T-cell (primary cell): ENCODE measurements at regions not wholly inside any gene's neighbourhood (a gene's known extent, or its start where the extent isn't known, plus 50 kb on each side); places are given as distances from the start of the nearest gene placed in this dataset.

Experiments
- ATAC-seq, 4 experiments: fragments of 200-7000 bp in 3 of 4; fragments of 150-1000 bp in 1 of 4; cut with Tn5 transposase; replicated peaks in 1 of 4; 1 replicate in 3 of 4; 2 replicates in 1 of 4; pipeline ENCODE4 v1.10.0; 2021; ENCODE audit warnings: moderate library complexity in 3 of 4, mild to moderate bottlenecking in 2 of 4, moderate number of reproducible peaks in 1 of 4
- CTCF ChIA-PET, 2 donors: fragments of 300-600 bp; sonication (Branson Sonifier 250); formaldehyde crosslinking; loops; one replicate each; lab custom pipeline; 2022; ENCODE audit warnings: antibody characterized with exemption in 2 of 2; lab: Charles Lee
- POLR2A ChIA-PET, 2 donors: fragments of 300-600 bp; sonication (Branson Sonifier 250); formaldehyde crosslinking; loops; one replicate each; lab custom pipeline; 2022; ENCODE audit warnings: antibody characterized with exemption in 2 of 2; lab: Charles Lee
- DNase-seq, 35 experiments: peaks; one replicate each; pipeline versions ENCODE4 v3.0.0 to v3.0.0-alpha.2; 2013 to 2023
- H3K27ac ChIP-seq: one replicate; pipeline ENCODE4 v1.5.1; 2013; ENCODE audit warnings: low read length
- H3K27me3 ChIP-seq, 2 experiments: replicated peaks in 1 of 2; 1 replicate in 1 of 2; 2 replicates in 1 of 2; pipeline versions ENCODE4 v1.6.1 to v1.7.0; 2013; ENCODE audit warnings: low read length in 1 of 2, mixed read lengths in 1 of 2; ENCODE audit not compliant: control insufficient read depth in 2 of 2, insufficient read depth in 2 of 2; ENCODE audit errors: extremely low read depth in 1 of 2
- H3K36me3 ChIP-seq, 2 donors: 1 replicate in 1 of 2; 2 replicates in 1 of 2; pipeline versions ENCODE4 v1.6.1 to v1.7.0; 2013; ENCODE audit warnings: low read length in 1 of 2; ENCODE audit not compliant: control insufficient read depth in 2 of 2, insufficient read depth in 1 of 2; ENCODE audit errors: extremely low read depth in 1 of 2
- H3K4me1 ChIP-seq, 2 experiments: 1 replicate in 1 of 2; 2 replicates in 1 of 2; pipeline versions ENCODE4 v1.6.1 to v1.7.0; 2013; ENCODE audit warnings: low read length in 2 of 2, mixed read lengths in 1 of 2; ENCODE audit not compliant: insufficient read depth in 2 of 2, control insufficient read depth in 1 of 2; ENCODE audit errors: extremely low read depth in 1 of 2
- H3K4me3 ChIP-seq, 2 donors: 1 replicate in 1 of 2; 2 replicates in 1 of 2; pipeline versions ENCODE4 v1.5.1 to v1.7.0; 2013; ENCODE audit warnings: mild to moderate bottlenecking in 2 of 2, low read length in 1 of 2, moderate library complexity in 1 of 2; ENCODE audit not compliant: control insufficient read depth in 1 of 2; ENCODE audit errors: extremely low read depth in 1 of 2
- H3K9me3 ChIP-seq: 2 replicates; pipeline ENCODE4 v1.7.0; 2013
- H3K27ac Mint-ChIP-seq, 2 donors: one replicate each; pipeline ENCODE4 v1.8.0; 2020 to 2021; ENCODE audit warnings: mild to moderate bottlenecking in 2 of 2, mixed read lengths in 2 of 2
- H3K27me3 Mint-ChIP-seq, 2 donors: one replicate each; pipeline ENCODE4 v1.8.0; 2021 to 2022; ENCODE audit warnings: mixed read lengths in 2 of 2
- H3K36me3 Mint-ChIP-seq: one replicate; pipeline ENCODE4 v1.8.0; 2021; ENCODE audit warnings: mixed read lengths
- H3K4me1 Mint-ChIP-seq, 3 donors: one replicate each; pipeline ENCODE4 v1.8.0; 2020 to 2022; ENCODE audit warnings: mixed read lengths in 3 of 3, mild to moderate bottlenecking in 1 of 3
- H3K4me3 Mint-ChIP-seq, 3 donors: one replicate each; pipeline ENCODE4 v1.8.0; 2020 to 2022; ENCODE audit warnings: mild to moderate bottlenecking in 3 of 3, mixed read lengths in 3 of 3, moderate library complexity in 3 of 3
- H3K9me3 Mint-ChIP-seq, 3 donors: one replicate each; pipeline ENCODE4 v1.8.0; 2020 to 2022; ENCODE audit warnings: mixed read lengths in 3 of 3
- WGBS: methylation state at CpG from one replicate; pipeline ENCODE4 v1.1.5; 2013; ENCODE audit warnings: missing lambda C conversion rate; ENCODE audit not compliant: insufficient coverage; 5-methylcytosine and 5-hydroxymethylcytosine counted together

DNA sequence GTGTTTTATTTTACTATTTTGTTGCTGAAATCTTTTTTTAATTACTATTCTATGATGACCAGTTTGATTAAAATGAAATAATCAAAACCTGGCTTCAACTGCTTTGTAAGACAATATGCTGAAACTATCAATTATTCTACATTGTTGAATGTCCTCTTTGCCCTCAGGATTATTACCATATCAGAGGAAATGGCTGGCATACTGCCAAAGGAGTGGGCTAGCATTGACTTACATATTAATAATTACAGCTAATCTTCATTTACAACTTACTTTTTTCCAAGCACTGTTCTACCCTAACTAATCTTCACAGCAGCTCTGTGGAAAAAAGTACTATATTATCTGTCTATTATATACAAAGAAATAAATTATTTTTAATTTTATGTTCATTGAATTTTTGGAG is 560.5 kb downstream of the BCKDHB start:
- peaks cover 0 to 3% (median 0%) of the 10 kb centered on the region in 3 donors for H3K9me3 Mint-ChIP-seq
- H3K36me3 ChIP-seq = no peaks in the 10 kb centered on the region
- H3K27ac ChIP-seq = no peak overlapping the region
- no peaks in the 10 kb centered on the region for H3K4me1 ChIP-seq
- no peaks in the 10 kb centered on the region for H3K27me3 ChIP-seq
- POLR2A ChIA-PET = no interaction called here
- no peaks in the 10 kb centered on the region for H3K4me1 Mint-ChIP-seq
- H3K36me3 Mint-ChIP-seq = no peaks in the 10 kb centered on the region
- H3K27me3 Mint-ChIP-seq = no peaks in the 10 kb centered on the region
- DNase-seq (no peak), ATAC-seq (no peak)
- CTCF ChIA-PET = no interaction called here
- no peak overlapping the region for H3K27ac Mint-ChIP-seq
- H3K4me3 Mint-ChIP-seq = no peak overlapping the region
- no peaks in the 10 kb centered on the region for H3K9me3 ChIP-seq
- H3K4me3 ChIP-seq = no peak overlapping the region

DNA sequence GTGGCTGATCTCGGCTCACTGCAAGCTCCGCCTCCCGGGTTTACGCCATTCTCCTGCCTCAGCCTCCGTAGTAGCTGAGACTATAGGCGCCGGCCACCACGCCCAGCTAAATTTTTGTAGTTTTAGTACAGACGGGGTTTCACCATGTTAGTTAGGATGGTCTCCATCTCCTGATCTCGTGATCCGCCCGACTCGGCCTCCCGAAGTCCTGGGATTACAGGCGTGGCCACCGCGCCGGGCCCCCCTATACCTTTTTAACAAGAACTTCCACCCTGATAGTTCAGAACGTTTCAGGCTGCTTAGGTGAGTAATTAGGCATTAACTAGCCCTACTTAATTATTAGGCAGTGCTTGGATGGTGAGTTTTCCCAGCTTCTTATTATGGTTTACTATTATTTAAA is 552.5 kb downstream of the BCKDHB start:
- ATAC-seq (no peak), DNase-seq (no peak)
- no peaks in the 10 kb centered on the region for H3K4me1 Mint-ChIP-seq
- Histone ChIP-seq H3K4me3 (no peak overlapping the region), H3K27ac (no peak overlapping the region), H3K27me3 (no peaks in the 10 kb centered on the region), H3K4me1 (no peaks in the 10 kb centered on the region), H3K9me3 (no peaks in the 10 kb centered on the region), H3K36me3 (no peaks in the 10 kb centered on the region)
- WGBS = 93% methylated on average over 6 of the region's 19 CpGs
- H3K27me3 Mint-ChIP-seq = no peaks in the 10 kb centered on the region
- H3K27ac Mint-ChIP-seq = no peak overlapping the region
- POLR2A ChIA-PET = no interaction called here
- CTCF ChIA-PET = no interaction called here
- H3K4me3 Mint-ChIP-seq = no peak overlapping the region
- peaks cover 2 to 13% (median 10%) of the 10 kb centered on the region in 3 donors for H3K9me3 Mint-ChIP-seq
- H3K36me3 Mint-ChIP-seq = no peaks in the 10 kb centered on the region

DNA sequence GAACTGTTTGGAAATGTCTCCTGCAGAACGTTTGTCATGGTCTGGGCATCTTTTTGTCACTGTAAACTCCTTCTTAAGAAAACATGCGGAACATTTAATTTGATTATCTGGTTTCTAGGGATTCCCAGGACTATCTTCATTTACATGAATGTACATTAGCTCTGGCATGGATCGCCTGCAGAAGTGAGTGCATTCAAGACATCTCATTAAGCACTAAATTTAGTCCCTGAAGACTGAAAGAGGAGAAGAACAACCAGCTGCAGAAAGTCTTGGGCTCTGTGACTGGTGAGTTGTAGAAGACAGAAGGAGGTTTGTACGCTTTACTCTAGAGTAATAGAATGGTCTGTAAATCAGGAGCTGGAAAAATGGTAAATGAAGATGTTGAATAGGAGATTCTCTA is 540.7 kb downstream of the BCKDHB start:
- POLR2A ChIA-PET = no interaction called here
- Mint-ChIP-seq H3K4me1 (no peaks in the 10 kb centered on the region), H3K36me3 (no peaks in the 10 kb centered on the region), H3K9me3 (peaks cover 0 to 11% (median 7%) of the 10 kb centered on the region in 3 donors), H3K4me3 (no peak overlapping the region), H3K27ac (no peak overlapping the region), H3K27me3 (no peaks in the 10 kb centered on the region)
- no peak overlapping the region for H3K27ac ChIP-seq
- no peaks in the 10 kb centered on the region for H3K4me1 ChIP-seq
- no peak for DNase-seq
- no peak for ATAC-seq
- no peak overlapping the region for H3K4me3 ChIP-seq
- CTCF ChIA-PET = no interaction called here
- 39% methylated on average over 2 of the region's 4 CpGs for WGBS
- no peaks in the 10 kb centered on the region for H3K9me3 ChIP-seq
- H3K27me3 ChIP-seq = no peaks in the 10 kb centered on the region
- H3K36me3 ChIP-seq = no peaks in the 10 kb centered on the region

DNA sequence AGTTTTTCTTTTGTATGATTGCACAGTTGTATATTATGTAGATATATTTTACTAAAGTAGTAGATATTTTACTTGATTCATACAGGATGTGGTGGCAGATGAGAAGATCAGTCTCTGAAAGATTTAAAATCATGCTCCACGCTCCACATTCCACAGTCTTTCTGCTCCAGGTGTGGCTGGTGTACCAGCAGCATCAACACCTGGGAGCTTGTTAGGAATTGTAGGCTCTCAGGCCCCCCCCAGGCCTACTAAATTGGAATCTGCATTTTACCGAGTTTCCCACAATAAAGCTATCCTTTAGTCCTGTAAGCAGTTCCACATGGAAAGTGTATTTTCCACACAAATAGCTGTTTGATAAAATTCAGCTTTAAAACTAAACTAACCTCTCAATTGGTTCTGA is 537.4 kb downstream of the BCKDHB start:
- POLR2A ChIA-PET = interaction anchor here (0.6 kb wide), 2 partner anchors 397 to 988 kb away, joined by 3 to 4 read pairs; no protein-coding TSS in a partner anchor
- H3K4me1 Mint-ChIP-seq = no peaks in the 10 kb centered on the region
- ATAC-seq (no peak), DNase-seq (no peak)
- H3K27ac ChIP-seq = no peak overlapping the region
- H3K36me3 ChIP-seq = no peaks in the 10 kb centered on the region
- H3K4me3 ChIP-seq = no peak overlapping the region
- no peaks in the 10 kb centered on the region for H3K27me3 Mint-ChIP-seq
- H3K27ac Mint-ChIP-seq = no peak overlapping the region
- no peaks in the 10 kb centered on the region for H3K4me1 ChIP-seq
- H3K36me3 Mint-ChIP-seq = no peaks in the 10 kb centered on the region
- H3K27me3 ChIP-seq = no peaks in the 10 kb centered on the region
- peaks cover 0 to 7% (median 0%) of the 10 kb centered on the region in 3 donors for H3K9me3 Mint-ChIP-seq
- no peaks in the 10 kb centered on the region for H3K9me3 ChIP-seq
- no CpG with 5 or more reads among the region's 2 CpGs for WGBS
- H3K4me3 Mint-ChIP-seq = no peak overlapping the region
- CTCF ChIA-PET = interaction anchor here in 1 of 2 donors (0.5 kb wide), 1 partner anchor 10 kb away, joined by 3 read pairs; no protein-coding TSS in a partner anchor

DNA sequence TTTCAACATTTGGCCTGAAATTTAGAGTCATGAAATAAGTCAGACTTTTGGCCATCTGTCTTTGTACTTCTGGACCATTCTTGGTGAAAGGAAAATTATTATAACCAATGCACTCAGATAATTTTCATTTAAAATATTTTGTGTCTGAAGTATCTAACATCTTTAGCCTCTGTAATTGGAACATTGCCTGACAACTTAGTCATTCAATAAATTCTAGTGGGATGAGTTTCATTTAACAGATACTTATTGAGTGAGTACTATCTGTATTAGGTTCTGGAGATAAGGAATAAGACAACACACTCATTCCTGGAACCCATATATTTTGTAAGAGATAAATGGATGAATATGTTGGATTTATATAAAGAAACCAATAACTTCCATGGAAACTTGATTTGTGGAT is 536.0 kb downstream of the BCKDHB start:
- Mint-ChIP-seq H3K36me3 (no peaks in the 10 kb centered on the region), H3K9me3 (peaks cover 0 to 7% (median 0%) of the 10 kb centered on the region in 3 donors), H3K4me3 (no peak overlapping the region), H3K4me1 (no peaks in the 10 kb centered on the region), H3K27me3 (no peaks in the 10 kb centered on the region), H3K27ac (no peak overlapping the region)
- H3K4me1 ChIP-seq = no peaks in the 10 kb centered on the region
- POLR2A ChIA-PET = no interaction called here
- DNase-seq (no peak), ATAC-seq (no peak)
- no peak overlapping the region for H3K4me3 ChIP-seq
- CTCF ChIA-PET = no interaction called here
- no peak overlapping the region for H3K27ac ChIP-seq
- no peaks in the 10 kb centered on the region for H3K27me3 ChIP-seq
- no peaks in the 10 kb centered on the region for H3K9me3 ChIP-seq
- no peaks in the 10 kb centered on the region for H3K36me3 ChIP-seq

DNA sequence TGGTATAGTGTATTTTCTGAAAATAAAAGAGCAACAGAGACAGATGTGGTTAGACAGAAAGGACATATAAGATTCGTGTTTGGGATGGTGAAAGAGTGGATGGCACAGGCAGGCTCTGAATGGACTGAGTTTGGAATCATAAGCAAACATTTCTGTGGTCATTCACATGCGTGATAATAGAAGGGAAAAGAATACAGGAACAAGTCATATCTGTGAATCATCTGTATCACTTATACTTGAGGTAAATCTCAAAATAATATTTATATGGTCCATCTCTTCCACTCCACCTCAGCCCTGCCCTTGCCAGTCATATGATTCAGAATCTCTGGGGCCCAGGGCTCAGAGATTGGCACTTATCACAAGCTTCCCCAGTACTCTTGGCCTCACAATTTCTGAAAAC is 535.1 kb downstream of the BCKDHB start:
- no peak overlapping the region for H3K27ac ChIP-seq
- DNase-seq (no peak), ATAC-seq (no peak)
- Mint-ChIP-seq H3K4me3 (no peak overlapping the region), H3K27me3 (no peaks in the 10 kb centered on the region), H3K27ac (no peak overlapping the region), H3K4me1 (no peaks in the 10 kb centered on the region), H3K9me3 (peaks cover 0 to 7% (median under 1%) of the 10 kb centered on the region in 3 donors), H3K36me3 (no peaks in the 10 kb centered on the region)
- no peaks in the 10 kb centered on the region for H3K4me1 ChIP-seq
- no peaks in the 10 kb centered on the region for H3K36me3 ChIP-seq
- CTCF ChIA-PET = no interaction called here
- POLR2A ChIA-PET = no interaction called here
- no peaks in the 10 kb centered on the region for H3K9me3 ChIP-seq
- H3K4me3 ChIP-seq = no peak overlapping the region
- no peaks in the 10 kb centered on the region for H3K27me3 ChIP-seq
- WGBS = 43% methylated on average over 1 of the region's 2 CpGs

DNA sequence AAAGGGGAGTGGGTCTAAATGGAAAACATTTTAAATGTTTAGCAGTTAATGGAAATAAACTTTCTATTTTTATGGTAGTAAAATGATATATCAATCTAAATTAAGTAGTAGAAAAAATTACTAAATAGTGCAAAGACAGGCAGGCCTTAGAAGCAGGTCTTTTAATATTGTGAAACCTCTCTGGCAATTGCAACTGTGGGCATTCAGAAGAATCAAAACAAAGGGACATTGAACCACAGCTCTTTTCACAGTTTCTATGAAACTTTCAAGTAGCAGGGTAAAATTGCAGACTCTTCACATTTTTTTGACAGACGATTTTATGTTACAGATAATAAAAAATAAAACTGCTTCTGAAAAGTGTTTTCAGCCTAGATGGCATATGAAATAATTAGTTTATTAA is 533.7 kb downstream of the BCKDHB start:
- Histone ChIP-seq H3K4me1 (no peaks in the 10 kb centered on the region), H3K27ac (no peak overlapping the region), H3K4me3 (no peak overlapping the region), H3K36me3 (no peaks in the 10 kb centered on the region), H3K27me3 (no peaks in the 10 kb centered on the region), H3K9me3 (no peaks in the 10 kb centered on the region)
- WGBS = no CpG with 5 or more reads among the region's 1 CpG
- peaks cover 0 to 3% (median 0%) of the 10 kb centered on the region in 3 donors for H3K9me3 Mint-ChIP-seq
- H3K36me3 Mint-ChIP-seq = no peaks in the 10 kb centered on the region
- DNase-seq = no peak
- ChIA-PET CTCF (no interaction called here), POLR2A (no interaction called here)
- H3K4me3 Mint-ChIP-seq = no peak overlapping the region
- H3K4me1 Mint-ChIP-seq = no peaks in the 10 kb centered on the region
- no peaks in the 10 kb centered on the region for H3K27me3 Mint-ChIP-seq
- ATAC-seq = no peak
- no peak overlapping the region for H3K27ac Mint-ChIP-seq
